MCF 10A (cell line): ENCODE measurements at regions not wholly inside any gene's neighbourhood (a gene's known extent, or its start where the extent isn't known, plus 50 kb on each side); places are given as distances from the start of the nearest gene placed in this dataset.
A peak's percentile ranks its signal among the peaks of the same experiment; 100 is the strongest.

Experiments
- BruUV-seq: library from RNA; stranded (reverse); fragments of 400-500 nt; replicated peaks from 2 replicates; lab custom pipeline; 2021; lab: Mats Ljungman, UMichigan
- CTCF ChIA-PET: fragments of 300-600 bp; sonication (Branson Sonifier 250); formaldehyde crosslinking; extraction: SDS; loops from one replicate; lab custom pipeline; 2021; ENCODE audit warnings: antibody characterized with exemption, inconsistent platforms; lab: Yijun Ruan, JAX
- POLR2A ChIA-PET: fragments of 300-600, 350-650 bp; sonication (Branson Sonifier 250); formaldehyde crosslinking; extraction: SDS; loops from one replicate; lab custom pipeline; 2020; ENCODE audit warnings: antibody characterized with exemption, inconsistent platforms; lab: Yijun Ruan, JAX
- DNase-seq: peaks from one replicate; pipeline ENCODE4 v3.0.0-alpha.2; 2018; ENCODE audit not compliant: unreplicated experiment
- H3K27ac Mint-ChIP-seq: one replicate; pipeline ENCODE4 v1.8.0; 2022; ENCODE audit warnings: mild to moderate bottlenecking, low read depth, mixed read lengths; ENCODE audit not compliant: unreplicated experiment
- H3K27me3 Mint-ChIP-seq: one replicate; pipeline ENCODE4 v1.8.0; 2022; ENCODE audit warnings: mixed read lengths; ENCODE audit not compliant: insufficient read depth, unreplicated experiment
- H3K36me3 Mint-ChIP-seq: one replicate; pipeline ENCODE4 v1.8.0; 2022; ENCODE audit warnings: mild to moderate bottlenecking, moderate library complexity, mixed read lengths; ENCODE audit not compliant: insufficient read depth, unreplicated experiment
- H3K4me1 Mint-ChIP-seq: one replicate; pipeline ENCODE4 v1.8.0; 2022; ENCODE audit warnings: mixed read lengths; ENCODE audit not compliant: insufficient read depth, unreplicated experiment
- H3K4me3 Mint-ChIP-seq: one replicate; pipeline ENCODE4 v1.8.0; 2022; ENCODE audit warnings: mild to moderate bottlenecking, moderate library complexity, mixed read lengths; ENCODE audit not compliant: unreplicated experiment
- H3K9me3 Mint-ChIP-seq: one replicate; pipeline ENCODE4 v1.8.0; 2022; ENCODE audit warnings: mixed read lengths; ENCODE audit not compliant: unreplicated experiment
- intact Hi-C: fragments of 100-400 bp; cut with micrococcal nuclease; formaldehyde crosslinking; loops from 2 replicates; pipeline ENCODE4 v1.14.1; 2022
- TF ChIP-seq, protein P1 (sequence below): fragments of 200-600 bp; IDR thresholded peaks from one replicate; pipeline ENCODE4 v1.8.0; 2022; ENCODE audit warnings: antibody characterized with exemption, mild to moderate bottlenecking; ENCODE audit not compliant: unreplicated experiment

DNA sequence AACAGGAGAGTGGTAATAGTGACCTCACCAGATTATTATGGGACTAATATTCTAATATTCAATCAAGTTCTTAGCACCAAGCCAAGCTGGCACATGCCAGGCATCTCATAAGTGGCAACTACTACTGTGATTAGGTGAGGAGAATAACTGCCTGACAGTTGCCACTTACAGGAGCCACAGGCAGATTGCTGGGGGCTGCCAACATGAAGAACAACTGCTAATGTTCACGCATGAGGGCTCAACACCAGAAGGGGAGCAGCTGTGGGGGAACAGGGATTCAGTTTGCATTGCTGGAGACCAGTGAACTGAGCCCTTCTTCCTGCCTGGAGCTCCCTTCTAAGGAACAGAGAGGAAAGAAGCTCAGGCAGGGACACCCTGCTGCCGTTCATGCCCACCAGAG lies 504.5 kb downstream of the FOXO1 start:
- no TSS peak for BruUV-seq
- intact Hi-C loops, result no loop called here
- no peaks in the 10 kb centered on the region for H3K9me3 Mint-ChIP-seq
- H3K36me3 Mint-ChIP-seq, result no peaks in the 10 kb centered on the region
- CTCF ChIA-PET, result interaction anchor here (0.6 to 1.6 kb wide), 3 partner anchors 9 to 248 kb away, joined by 3 to 4 read pairs (median 3); no protein-coding TSS in a partner anchor
- no peak overlapping the region for H3K4me3 Mint-ChIP-seq
- POLR2A ChIA-PET, result interaction anchor here (0.6 to 1.4 kb wide), 3 partner anchors 9 to 759 kb away, joined by 3 to 5 read pairs (median 4); no protein-coding TSS in a partner anchor
- no peak overlapping the region for H3K27ac Mint-ChIP-seq
- H3K27me3 Mint-ChIP-seq, result no peaks in the 10 kb centered on the region
- TF ChIP-seq, protein P1, sequence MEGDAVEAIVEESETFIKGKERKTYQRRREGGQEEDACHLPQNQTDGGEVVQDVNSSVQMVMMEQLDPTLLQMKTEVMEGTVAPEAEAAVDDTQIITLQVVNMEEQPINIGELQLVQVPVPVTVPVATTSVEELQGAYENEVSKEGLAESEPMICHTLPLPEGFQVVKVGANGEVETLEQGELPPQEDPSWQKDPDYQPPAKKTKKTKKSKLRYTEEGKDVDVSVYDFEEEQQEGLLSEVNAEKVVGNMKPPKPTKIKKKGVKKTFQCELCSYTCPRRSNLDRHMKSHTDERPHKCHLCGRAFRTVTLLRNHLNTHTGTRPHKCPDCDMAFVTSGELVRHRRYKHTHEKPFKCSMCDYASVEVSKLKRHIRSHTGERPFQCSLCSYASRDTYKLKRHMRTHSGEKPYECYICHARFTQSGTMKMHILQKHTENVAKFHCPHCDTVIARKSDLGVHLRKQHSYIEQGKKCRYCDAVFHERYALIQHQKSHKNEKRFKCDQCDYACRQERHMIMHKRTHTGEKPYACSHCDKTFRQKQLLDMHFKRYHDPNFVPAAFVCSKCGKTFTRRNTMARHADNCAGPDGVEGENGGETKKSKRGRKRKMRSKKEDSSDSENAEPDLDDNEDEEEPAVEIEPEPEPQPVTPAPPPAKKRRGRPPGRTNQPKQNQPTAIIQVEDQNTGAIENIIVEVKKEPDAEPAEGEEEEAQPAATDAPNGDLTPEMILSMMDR, result no peak
- peaks cover 12% of the 10 kb centered on the region for H3K4me1 Mint-ChIP-seq
- no peak for DNase-seq

DNA sequence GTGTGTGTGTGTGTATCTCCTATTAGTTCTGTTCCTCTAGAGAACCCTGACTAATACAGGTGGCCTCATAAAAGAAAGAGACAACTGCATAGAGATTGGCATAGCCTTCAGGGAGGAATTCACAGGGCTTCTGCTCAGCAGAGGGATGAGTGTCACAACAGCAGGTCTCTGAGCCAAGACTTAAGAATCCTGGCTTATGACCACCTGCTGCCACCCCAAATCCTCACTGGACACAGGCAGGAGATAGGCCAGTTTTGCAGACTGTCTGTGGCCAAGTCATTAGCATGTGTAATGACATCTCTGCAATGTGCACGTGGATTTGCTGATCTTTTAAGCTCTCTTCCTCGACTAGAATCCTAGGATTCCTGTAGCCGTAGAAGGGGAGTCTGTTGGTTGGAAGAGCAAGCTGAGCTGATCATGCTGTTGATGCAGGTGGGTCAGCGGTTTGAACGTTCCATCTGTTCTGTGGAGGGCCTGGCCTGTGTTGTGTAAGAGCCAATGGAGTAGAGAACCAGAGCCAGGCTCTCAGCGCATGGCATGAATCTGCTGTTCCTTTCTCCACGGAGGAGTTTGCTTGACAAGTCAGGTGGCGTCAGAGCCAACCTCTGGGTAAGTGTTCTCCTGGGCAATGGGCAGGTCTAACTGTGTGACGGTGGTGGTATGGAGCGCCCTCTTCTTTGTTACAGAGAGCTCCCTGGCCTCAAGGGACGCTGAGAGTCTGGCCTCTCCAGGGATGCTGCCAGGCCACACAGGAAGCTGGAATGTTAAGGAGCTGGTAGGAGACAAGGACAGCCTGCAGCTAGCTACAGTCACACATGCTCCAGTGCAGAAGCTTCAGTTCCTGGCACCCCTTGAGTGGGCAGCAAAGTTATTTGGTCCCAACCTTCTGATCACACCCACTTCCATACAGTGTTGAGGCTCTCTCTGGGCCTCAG lies 503.1 kb downstream of the FOXO1 start:
- H3K4me3 Mint-ChIP-seq, result no peak overlapping the region
- BruUV-seq, result no TSS peak
- no peak for DNase-seq
- ChIA-PET POLR2A (interaction anchor here (1.0 to 1.5 kb wide), 4 partner anchors 10 to 104 kb away, joined by 3 to 4 read pairs (median 4); no protein-coding TSS in a partner anchor), CTCF (interaction anchor here (0.8 to 1.4 kb wide), 2 partner anchors 8 to 10 kb away, joined by 3 to 4 read pairs; no protein-coding TSS in a partner anchor)
- intact Hi-C loops, result no loop called here
- no peaks in the 10 kb centered on the region for H3K27me3 Mint-ChIP-seq
- no peaks in the 10 kb centered on the region for H3K36me3 Mint-ChIP-seq
- peaks cover 12% of the 10 kb centered on the region for H3K4me1 Mint-ChIP-seq
- H3K27ac Mint-ChIP-seq, result peak overlapping the region; percentile 49
- no peaks in the 10 kb centered on the region for H3K9me3 Mint-ChIP-seq
- TF ChIP-seq, protein P1, result no peak

GRCh38 chr13:40164133-40164532 lies 502.3 kb downstream of the FOXO1 start:
- no peak overlapping the region for H3K4me3 Mint-ChIP-seq
- peak overlapping the region; percentile 49 for H3K27ac Mint-ChIP-seq
- no peaks in the 10 kb centered on the region for H3K36me3 Mint-ChIP-seq
- TF ChIP-seq, protein P1, result no peak
- no TSS peak for BruUV-seq
- peaks cover 19% of the 10 kb centered on the region for H3K4me1 Mint-ChIP-seq
- peak; percentile 77 for DNase-seq
- CTCF ChIA-PET, result interaction anchor here (1.4 kb wide), 1 partner anchor 9 kb away, joined by 4 read pairs; no protein-coding TSS in a partner anchor
- intact Hi-C loops, result no loop called here
- no peaks in the 10 kb centered on the region for H3K27me3 Mint-ChIP-seq
- POLR2A ChIA-PET, result interaction anchor here (1.0 to 1.5 kb wide), 4 partner anchors 11 to 105 kb away, joined by 3 to 4 read pairs (median 4); no protein-coding TSS in a partner anchor
- H3K9me3 Mint-ChIP-seq, result no peaks in the 10 kb centered on the region

DNA sequence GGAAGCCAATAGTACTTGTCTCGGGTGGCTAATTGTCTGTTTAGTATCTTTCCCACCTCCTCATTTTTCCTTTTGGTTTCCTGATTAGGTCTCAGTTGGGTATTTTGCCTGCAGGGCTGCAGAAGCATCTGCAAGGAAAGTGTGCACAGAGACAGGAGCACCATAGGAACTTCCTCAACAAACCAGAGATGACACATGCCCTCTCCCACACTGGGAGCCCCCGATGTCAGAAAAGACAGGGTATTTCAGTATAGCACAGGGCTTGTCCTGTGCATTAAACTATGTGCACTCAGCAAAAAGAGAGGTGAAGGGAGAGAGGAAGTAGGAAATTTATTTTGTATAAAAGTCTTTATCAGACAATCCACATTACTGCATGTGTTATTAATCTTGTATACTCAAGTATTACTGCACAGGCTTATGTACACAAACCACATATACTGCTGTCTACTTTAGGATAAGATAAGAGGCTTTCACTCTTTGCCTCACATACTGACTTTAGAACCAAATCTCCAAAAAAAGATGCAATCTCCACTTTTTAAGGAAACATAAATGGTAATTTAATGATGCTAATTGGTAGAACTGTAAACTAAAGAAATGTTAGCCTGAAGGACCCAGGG lies 501.0 kb downstream of the FOXO1 start:
- no peak for DNase-seq
- Mint-ChIP-seq H3K9me3 (no peaks in the 10 kb centered on the region), H3K27ac (no peak overlapping the region), H3K36me3 (no peaks in the 10 kb centered on the region), H3K4me1 (peaks cover 25% of the 10 kb centered on the region), H3K4me3 (no peak overlapping the region), H3K27me3 (no peaks in the 10 kb centered on the region)
- TF ChIP-seq, protein P1, result no peak
- BruUV-seq, result no TSS peak
- ChIA-PET POLR2A (interaction anchor here (1.7 kb wide), 1 partner anchor 16 kb away, joined by 4 read pairs; no protein-coding TSS in a partner anchor), CTCF (no interaction called here)
- intact Hi-C loops, result no loop called here
